Activated CD4-positive, alpha-beta T cell treated with anti-CD3 and anti-CD28 coated beads, Interleukin-2, amount 10 ng/mL, durations not matched to agents 24 days and 14 days (primary cell): ENCODE measurements at regions not wholly inside any gene's neighbourhood (a gene's known extent, or its start where the extent isn't known, plus 50 kb on each side); places are given as distances from the start of the nearest gene placed in this dataset.

Experiments used
- DNase-seq: peaks from one replicate; pipeline ENCODE4 v3.0.0; 2022
- H3K27ac Mint-ChIP-seq: one replicate; pipeline ENCODE4 v1.8.0; 2022; ENCODE audit warnings: mild to moderate bottlenecking, mixed read lengths
- H3K27me3 Mint-ChIP-seq: one replicate; pipeline ENCODE4 v1.8.0; 2022; ENCODE audit warnings: mixed read lengths
- H3K36me3 Mint-ChIP-seq: one replicate; pipeline ENCODE4 v1.8.0; 2022; ENCODE audit warnings: low read depth, mild to moderate bottlenecking, mixed read lengths
- H3K4me1 Mint-ChIP-seq: one replicate; pipeline ENCODE4 v1.8.0; 2021; ENCODE audit warnings: mixed read lengths
- H3K4me3 Mint-ChIP-seq: one replicate; pipeline ENCODE4 v1.8.0; 2022; ENCODE audit warnings: mild to moderate bottlenecking, moderate library complexity, mixed read lengths
- H3K9me3 Mint-ChIP-seq: one replicate; pipeline ENCODE4 v1.8.0; 2021; ENCODE audit warnings: mixed read lengths
- intact Hi-C: fragments of 100-400 bp; cut with micrococcal nuclease; formaldehyde crosslinking; loops from one replicate; pipeline ENCODE4 v1.15.1; 2023

DNA sequence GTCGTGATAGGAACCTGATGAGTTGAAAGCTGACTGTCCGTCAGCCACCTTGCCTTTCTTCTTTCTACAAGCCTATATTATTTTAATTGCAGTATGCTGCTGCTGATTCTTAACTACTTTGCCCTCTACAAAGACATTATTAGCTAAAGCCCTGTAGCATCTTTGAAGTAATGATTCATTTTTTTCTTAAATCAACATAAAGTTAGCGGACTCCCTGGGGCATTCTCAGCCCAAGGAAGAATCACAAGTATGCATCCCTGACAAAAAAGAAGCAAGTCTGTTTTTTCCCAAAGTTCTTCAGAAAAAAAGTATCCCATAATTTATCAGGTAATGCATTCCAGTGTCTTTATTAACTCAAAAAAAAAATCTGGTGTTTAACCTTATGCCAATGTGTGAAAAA, 69.5 kb upstream of the TAS2R1 start:
- H3K36me3 Mint-ChIP-seq, result no peaks in the 10 kb centered on the region
- DNase-seq, result no peak
- intact Hi-C loops, result no loop called here
- no peak overlapping the region for H3K27ac Mint-ChIP-seq
- no peak overlapping the region for H3K4me3 Mint-ChIP-seq
- no peaks in the 10 kb centered on the region for H3K27me3 Mint-ChIP-seq
- H3K9me3 Mint-ChIP-seq, result no peaks in the 10 kb centered on the region
- no peaks in the 10 kb centered on the region for H3K4me1 Mint-ChIP-seq

DNA sequence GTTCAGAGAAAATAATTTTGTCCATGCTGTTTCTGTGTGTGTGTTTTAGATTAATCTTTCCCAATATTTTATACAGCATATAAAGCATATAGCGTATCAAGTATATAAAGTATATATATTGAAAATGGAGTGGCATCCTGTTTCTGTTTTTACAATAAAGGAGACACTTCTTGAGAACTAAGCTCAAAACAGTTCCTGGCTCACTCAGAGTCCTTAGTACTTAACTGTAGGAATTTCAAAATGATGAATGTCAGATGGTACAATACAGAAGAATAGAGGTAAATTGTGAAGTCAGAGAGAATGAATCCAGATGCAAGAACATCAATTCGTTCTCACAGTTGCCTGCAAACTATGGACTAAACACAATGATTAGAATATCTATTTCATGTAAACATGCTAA, 68.7 kb upstream of the TAS2R1 start:
- H3K36me3 Mint-ChIP-seq, result no peaks in the 10 kb centered on the region
- no peaks in the 10 kb centered on the region for H3K9me3 Mint-ChIP-seq
- DNase-seq, result no peak
- H3K4me3 Mint-ChIP-seq, result no peak overlapping the region
- H3K27me3 Mint-ChIP-seq, result no peaks in the 10 kb centered on the region
- no peak overlapping the region for H3K27ac Mint-ChIP-seq
- intact Hi-C loops, result no loop called here
- H3K4me1 Mint-ChIP-seq, result no peaks in the 10 kb centered on the region

- Mint-ChIP-seq H3K4me1 (no peaks in the 10 kb centered on the region), H3K36me3 (no peaks in the 10 kb centered on the region), H3K9me3 (no peaks in the 10 kb centered on the region), H3K27me3 (no peaks in the 10 kb centered on the region), H3K4me3 (no peak overlapping the region), H3K27ac (no peak overlapping the region)
- intact Hi-C loops, result no loop called here
- no peak for DNase-seq
Measured at GRCh38 chr5:9698125-9698826, 68.1 kb upstream of the TAS2R1 start.

DNA sequence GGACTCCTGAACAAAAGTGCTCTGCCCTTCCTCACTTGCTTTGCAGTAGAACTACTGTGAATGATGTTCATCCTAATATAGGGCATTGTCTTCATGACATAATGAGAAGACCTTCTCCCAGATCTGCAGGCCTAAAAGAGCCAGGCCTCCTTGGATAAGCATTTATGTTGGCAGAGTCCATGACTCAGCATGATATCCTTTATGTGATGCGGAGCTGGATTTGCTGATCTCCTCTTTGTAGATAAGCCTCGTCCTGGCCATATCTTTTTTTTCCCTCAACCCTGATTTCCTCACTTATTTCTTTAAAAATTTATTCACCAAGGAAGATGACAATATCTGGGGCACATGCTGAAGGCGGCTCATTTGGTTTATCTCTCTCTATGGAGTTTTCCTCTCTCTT, 62.4 kb upstream of the TAS2R1 start:
- H3K36me3 Mint-ChIP-seq, result no peaks in the 10 kb centered on the region
- intact Hi-C loops, result no loop called here
- no peak overlapping the region for H3K27ac Mint-ChIP-seq
- no peaks in the 10 kb centered on the region for H3K27me3 Mint-ChIP-seq
- no peak for DNase-seq
- no peaks in the 10 kb centered on the region for H3K9me3 Mint-ChIP-seq
- no peaks in the 10 kb centered on the region for H3K4me1 Mint-ChIP-seq
- H3K4me3 Mint-ChIP-seq, result no peak overlapping the region

- intact Hi-C loops, result no loop called here
- Mint-ChIP-seq H3K9me3 (no peaks in the 10 kb centered on the region), H3K27me3 (no peaks in the 10 kb centered on the region), H3K27ac (no peak overlapping the region), H3K4me1 (no peaks in the 10 kb centered on the region), H3K4me3 (no peak overlapping the region), H3K36me3 (no peaks in the 10 kb centered on the region)
- no peak for DNase-seq
Measured at GRCh38 chr5:9691261-9691660, 61.1 kb upstream of the TAS2R1 start.

DNA sequence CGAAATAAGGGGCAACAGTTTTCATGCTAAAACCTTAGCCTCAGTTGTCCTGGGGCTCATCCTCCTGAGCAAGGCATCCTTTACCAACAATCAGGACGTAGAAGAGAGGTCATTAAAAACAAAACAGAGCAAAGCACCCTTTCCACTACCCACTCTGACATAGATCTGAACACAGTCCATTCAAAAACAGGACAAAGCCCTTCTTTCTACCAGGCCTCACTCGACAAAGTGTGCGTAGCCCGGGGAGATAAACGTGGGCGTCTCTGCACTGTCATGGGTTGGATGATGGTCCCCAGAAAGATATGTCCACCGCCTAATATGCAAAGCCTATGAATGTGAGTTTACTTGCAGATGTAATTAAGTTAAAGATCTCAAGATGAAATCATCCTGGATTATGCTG, 60.6 kb upstream of the TAS2R1 start:
- H3K36me3 Mint-ChIP-seq, result no peaks in the 10 kb centered on the region
- no peak for DNase-seq
- no peak overlapping the region for H3K4me3 Mint-ChIP-seq
- H3K27ac Mint-ChIP-seq, result no peak overlapping the region
- H3K27me3 Mint-ChIP-seq, result no peaks in the 10 kb centered on the region
- H3K9me3 Mint-ChIP-seq, result no peaks in the 10 kb centered on the region
- no peaks in the 10 kb centered on the region for H3K4me1 Mint-ChIP-seq
- intact Hi-C loops, result no loop called here

DNA sequence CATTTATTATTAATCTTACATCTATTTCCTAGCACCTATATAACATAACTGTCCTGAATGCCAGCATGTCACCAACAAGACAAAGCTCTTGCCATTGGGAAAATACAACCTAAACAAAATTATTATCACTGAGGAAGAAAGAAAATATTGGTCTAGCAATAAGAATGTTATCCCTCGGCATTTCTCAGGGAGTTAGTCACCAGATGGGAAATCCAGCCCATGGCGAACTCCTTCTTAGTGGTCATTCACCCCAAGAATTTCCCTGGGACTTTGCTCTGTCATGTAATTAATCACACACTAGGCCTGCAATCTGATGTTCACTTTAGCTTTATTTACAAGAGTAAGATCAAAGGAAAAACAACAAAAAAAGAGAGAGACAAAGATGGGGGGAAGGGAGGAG, 56.1 kb upstream of the TAS2R1 start:
- DNase-seq, result no peak
- no peak overlapping the region for H3K27ac Mint-ChIP-seq
- no peak overlapping the region for H3K4me3 Mint-ChIP-seq
- no peaks in the 10 kb centered on the region for H3K27me3 Mint-ChIP-seq
- H3K9me3 Mint-ChIP-seq, result no peaks in the 10 kb centered on the region
- H3K4me1 Mint-ChIP-seq, result no peaks in the 10 kb centered on the region
- no peaks in the 10 kb centered on the region for H3K36me3 Mint-ChIP-seq
- intact Hi-C loops, result no loop called here

DNA sequence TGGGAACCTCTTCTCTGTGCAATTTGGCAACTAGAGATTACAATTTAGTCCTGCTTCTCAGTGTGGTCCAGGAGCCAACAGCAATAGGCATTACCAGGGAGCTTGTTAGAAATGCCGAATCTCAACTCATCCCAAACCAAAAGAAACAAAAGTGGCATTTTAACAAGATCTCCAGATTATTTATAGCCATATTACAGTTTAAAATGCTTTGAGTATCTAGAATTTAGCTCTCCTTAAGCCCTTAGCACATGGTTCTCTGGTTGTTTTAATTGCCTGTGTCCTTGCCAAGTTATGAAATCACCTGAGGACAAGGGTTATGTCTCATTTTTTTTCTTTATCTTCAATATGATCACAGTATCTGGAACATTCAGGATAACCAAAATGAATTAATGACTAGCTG, 51.6 kb upstream of the TAS2R1 start:
- Mint-ChIP-seq H3K36me3 (no peaks in the 10 kb centered on the region), H3K9me3 (peaks cover 4% of the 10 kb centered on the region), H3K4me3 (no peak overlapping the region), H3K4me1 (no peaks in the 10 kb centered on the region), H3K27me3 (no peaks in the 10 kb centered on the region), H3K27ac (no peak overlapping the region)
- intact Hi-C loops, result no loop called here
- no peak for DNase-seq
